ENCODE measurements at regions not wholly inside any gene's neighbourhood (a gene's known extent, or its start where the extent isn't known, plus 50 kb on each side); places are given as distances from the start of the nearest gene placed in this dataset.
"Not testable (repeated sequence)": the region's sequence is repeated elsewhere in the genome, so short reads cannot be mapped to it uniquely, and the experiment has no call there.

DNA sequence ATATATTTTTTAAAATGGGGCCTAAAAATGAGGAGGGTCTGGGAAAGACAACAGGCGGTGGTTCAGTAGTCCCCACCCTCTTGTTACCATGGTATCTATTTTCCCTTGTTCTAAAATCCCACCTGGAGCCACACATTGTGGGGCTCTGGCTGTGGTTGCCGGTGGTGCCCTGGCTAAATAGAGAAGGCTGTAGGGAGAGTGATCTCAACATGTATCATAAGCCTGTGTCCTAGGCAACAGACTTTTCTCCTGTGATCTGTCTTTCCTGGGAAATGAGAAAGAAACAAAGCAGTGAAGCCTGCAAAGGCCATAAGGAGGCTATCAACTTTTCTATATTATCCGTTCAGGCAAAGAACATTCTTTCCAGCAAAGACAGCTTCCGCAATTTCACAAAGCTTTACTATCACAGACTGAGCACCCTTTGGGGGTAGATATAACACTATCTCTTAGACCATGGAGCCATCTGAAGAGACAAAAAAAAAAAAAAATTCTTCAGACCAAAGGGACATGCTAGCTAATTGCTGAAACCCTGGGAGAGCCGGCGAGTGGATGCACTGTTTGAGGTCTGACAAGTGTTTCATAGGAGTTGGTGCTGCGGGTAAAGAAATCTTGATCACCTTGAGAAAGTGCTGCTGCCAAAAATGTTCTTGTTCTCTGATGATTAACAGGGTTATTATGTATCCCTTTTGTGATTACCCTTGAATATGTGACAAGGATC is 879.2 kb upstream of the DDX18 start:
- no peak for DNase-seq

GRCh38 chr2:116948258-116948657 is 866.2 kb upstream of the DDX18 start:
- DNase-seq, result no peak

GRCh38 chr2:116949249-116949648 is 865.2 kb upstream of the DDX18 start:
- DNase-seq, result no peak

GRCh38 chr2:116952254-116952653 is 862.2 kb upstream of the DDX18 start:
- DNase-seq, result no peak

DNA sequence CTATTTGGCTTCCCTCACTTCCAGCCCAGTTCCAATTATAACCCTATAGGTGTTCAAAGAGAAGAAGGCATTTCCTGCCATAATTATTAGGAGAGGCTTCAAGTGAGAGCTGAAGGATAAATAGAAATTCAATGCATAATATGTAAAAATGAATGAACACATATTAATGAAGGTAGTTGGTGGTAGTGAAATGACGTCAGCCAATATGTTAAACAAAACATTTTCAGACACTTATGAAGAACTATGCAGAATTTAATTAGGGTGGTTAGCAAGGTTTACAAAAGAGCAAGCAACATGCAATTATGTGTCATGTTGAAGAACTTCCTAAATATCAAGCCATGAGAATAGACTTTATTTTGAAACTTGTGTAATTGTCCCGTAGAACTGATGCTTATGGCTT is 858.8 kb upstream of the DDX18 start:
- no peak for DNase-seq

DNA sequence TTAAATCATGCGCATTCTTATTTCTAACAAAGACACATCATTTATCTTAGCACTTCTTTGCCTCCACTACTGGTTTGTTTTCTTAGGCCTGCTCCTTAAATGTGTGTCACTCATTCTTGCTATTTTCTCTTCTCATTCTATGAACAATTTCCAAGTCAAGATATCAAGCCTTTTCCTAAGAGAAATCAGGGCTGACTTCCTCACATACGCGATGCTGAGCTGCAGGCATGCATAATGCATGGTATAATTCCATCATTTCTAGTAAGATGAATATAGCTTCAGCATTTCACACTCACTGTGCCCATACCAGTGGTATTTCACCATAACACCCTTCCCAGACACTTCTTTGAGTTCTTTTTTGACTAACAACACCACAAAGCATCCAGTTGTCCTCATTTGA is 838.9 kb upstream of the DDX18 start:
- DNase-seq, result no peak

GRCh38 chr2:116979916-116980764 is 834.4 kb upstream of the DDX18 start:
- no peak for DNase-seq

GRCh38 chr2:116987447-116987846 is 827.0 kb upstream of the DDX18 start:
- DNase-seq, result no peak

DNA sequence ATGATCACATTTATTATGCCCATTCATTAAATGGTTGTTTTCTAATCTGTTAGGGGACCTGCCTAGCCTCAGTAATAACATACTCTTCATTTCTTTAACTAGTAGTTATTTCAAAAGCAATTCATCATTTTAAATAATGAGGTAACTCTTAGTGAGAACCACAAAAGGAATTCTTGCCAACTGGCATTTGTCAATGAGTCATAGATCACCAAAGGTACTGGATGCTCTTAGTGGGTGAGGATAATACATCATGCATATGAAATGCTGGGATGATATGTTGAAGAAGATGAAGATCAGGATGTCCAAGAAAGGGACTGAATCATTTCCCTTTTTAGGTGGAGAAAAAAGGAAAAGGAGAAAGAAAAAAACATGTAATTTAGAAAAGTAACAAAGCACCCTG is 826.2 kb upstream of the DDX18 start:
- no peak for DNase-seq

GRCh38 chr2:117019357-117019756 is 795.1 kb upstream of the DDX18 start:
- no peak for DNase-seq

DNA sequence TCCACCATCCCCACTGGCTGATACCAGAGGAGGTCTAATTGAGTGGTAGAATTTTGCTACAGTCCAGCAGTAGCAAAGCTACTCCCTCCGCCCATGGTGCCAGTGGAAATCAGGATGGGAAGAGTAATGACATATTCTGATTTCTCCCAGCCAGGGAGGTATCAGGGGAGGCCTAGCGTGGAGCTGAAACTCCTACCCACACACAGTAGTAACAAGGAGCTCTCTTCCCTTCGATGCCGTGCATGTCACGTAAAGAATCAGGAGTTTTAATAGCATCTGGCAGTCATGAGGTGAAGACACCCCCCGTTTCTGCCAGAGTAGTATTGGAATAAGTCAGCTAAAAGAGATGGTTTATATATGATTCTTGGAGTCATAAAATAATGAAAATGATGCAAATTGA is 786.8 kb upstream of the DDX18 start:
- DNase-seq, result no peak

- DNase-seq, result not testable (repeated sequence)
Observed at GRCh38 chr2:117028708-117029107, 785.8 kb upstream of the DDX18 start.

- no peak for DNase-seq
Observed at GRCh38 chr2:117055499-117056375, 758.8 kb upstream of the DDX18 start.

DNA sequence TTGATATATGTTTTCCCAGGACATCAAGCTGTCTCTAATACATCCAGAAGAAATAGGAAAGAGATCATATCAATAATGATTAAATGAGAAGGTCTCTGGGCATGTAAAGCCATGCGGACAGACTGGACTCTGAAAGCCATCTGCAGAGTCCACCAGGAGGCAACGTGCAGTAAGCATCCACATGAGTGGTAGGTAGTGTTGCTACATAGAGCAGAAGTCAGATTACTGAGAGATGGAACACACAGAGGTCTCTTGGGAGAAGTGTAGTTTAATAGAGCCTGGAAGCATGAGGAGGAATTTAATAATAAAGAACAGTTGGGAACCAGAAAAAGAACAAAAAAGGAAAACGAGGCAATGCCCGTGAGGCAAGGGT is 758.1 kb upstream of the DDX18 start:
- no peak for DNase-seq

- DNase-seq, result no peak
Observed at GRCh38 chr2:117057016-117057415, 757.5 kb upstream of the DDX18 start.

DNA sequence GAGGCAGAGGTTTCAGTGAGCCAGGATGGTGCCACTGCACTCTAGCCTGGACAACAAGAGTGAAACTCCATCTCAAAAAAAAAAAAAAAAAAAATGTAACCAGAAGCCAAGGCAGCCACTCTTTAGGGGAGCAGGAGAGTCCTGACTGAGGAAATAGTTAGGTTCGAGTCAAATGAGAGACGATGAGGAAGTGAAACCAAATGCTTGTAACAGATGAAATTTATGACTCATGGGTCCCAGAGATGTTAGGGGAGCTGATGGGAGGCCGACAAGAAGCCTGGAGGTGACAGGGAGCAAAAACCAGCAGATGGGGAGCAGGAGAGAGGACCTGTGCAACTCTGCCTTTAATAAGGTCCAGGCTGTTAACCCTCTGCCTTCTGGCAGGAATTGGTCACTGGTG is 756.1 kb upstream of the DDX18 start:
- DNase-seq, result no peak

DNA sequence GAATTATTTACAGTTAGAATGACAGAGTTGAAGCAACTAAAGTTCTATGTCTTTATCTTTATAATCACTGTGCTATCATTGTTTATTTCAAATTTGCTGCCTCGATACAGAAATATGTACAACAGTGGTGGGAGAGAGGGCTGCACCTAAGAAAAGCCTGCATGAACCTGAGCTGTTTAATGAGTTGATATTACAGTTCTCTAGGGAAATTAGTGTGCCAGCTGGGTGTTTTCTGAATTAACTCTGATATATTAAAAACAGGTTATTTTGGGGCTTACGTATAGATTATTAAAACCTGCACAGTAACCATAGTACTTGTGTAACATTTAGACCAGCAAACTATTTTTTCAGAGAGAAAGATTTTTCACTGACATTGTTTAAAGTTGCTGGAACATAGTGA is 750.5 kb upstream of the DDX18 start:
- DNase-seq, result no peak

DNA sequence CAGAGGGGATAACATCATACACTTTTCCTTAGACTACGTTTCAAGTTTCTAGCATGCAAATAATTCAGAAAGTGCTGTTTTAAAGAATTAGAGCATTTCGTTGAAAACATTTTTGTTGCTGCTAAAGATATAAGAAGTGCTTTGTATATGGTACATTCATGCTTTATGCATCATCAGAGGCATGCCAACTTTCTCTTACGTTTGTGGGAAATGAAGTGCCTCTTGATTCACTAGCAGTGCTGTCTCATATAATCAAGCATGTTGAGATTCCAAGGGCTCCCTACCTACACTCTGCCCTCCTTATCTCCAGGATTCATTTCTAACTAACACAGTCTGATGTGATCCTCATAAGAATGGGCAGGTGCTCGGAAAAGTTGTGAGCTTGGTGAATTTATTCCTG is 748.6 kb upstream of the DDX18 start:
- DNase-seq, result no peak

GRCh38 chr2:117067900-117068299 is 746.6 kb upstream of the DDX18 start:
- no peak for DNase-seq

- no peak for DNase-seq
Observed at GRCh38 chr2:117068371-117068770, 746.1 kb upstream of the DDX18 start.

- DNase-seq, result no peak
Observed at GRCh38 chr2:117071556-117072102, 742.9 kb upstream of the DDX18 start.

DNA sequence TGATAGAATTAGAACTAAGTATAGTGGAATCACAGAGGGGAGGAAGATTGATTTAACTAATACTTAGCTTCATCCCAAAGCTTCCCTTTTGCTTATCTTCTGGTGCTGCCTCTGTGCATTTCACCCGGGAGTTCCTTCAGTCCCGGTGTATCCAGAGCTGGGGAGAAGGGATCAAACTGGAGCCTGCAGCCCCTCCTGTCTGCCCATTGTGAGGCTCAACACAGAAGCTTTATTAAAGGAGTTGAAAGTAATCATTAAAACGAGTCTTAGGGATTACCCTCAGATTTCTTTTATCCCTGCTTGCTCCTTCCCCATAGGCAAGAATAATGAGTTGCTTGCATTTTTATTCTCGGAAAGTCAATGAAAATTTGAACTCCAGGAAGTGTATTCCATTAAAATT is 739.7 kb upstream of the DDX18 start:
- DNase-seq, result no peak

GRCh38 chr2:117085256-117085655 is 729.2 kb upstream of the DDX18 start:
- DNase-seq, result no peak

Data from midbrain (tissue), 1 donor.